Ovary (tissue), 3 donors: ENCODE measurements at regions not wholly inside any gene's neighbourhood (a gene's known extent, or its start where the extent isn't known, plus 50 kb on each side); places are given as distances from the start of the nearest gene placed in this dataset.

ENCODE experiments used
- EP300 ChIP-seq: sonication (generic); formaldehyde crosslinking; IDR thresholded peaks from one replicate; pipeline ENCODE4 v1.6.1; 2017; ENCODE audit warnings: antibody characterized with exemption
- POLR2A ChIP-seq: fragments of 450-650 bp; IDR thresholded peaks from one replicate; pipeline ENCODE4 v1.6.1; 2017; ENCODE audit warnings: antibody characterized with exemption, mild to moderate bottlenecking, moderate library complexity
- TF ChIP-seq, protein P1 (sequence below), 3 donors: fragments of 450-650 bp in 2 of 3; fragments of 200-600 bp in 1 of 3; IDR thresholded peaks; one replicate each; pipeline versions ENCODE4 v1.5.1 to v1.8.0; 2016 to 2022; ENCODE audit warnings: antibody characterized with exemption in 3 of 3, mild to moderate bottlenecking in 1 of 3
- donor health status: DM: no; HTN: no; CAD: no.

DNA sequence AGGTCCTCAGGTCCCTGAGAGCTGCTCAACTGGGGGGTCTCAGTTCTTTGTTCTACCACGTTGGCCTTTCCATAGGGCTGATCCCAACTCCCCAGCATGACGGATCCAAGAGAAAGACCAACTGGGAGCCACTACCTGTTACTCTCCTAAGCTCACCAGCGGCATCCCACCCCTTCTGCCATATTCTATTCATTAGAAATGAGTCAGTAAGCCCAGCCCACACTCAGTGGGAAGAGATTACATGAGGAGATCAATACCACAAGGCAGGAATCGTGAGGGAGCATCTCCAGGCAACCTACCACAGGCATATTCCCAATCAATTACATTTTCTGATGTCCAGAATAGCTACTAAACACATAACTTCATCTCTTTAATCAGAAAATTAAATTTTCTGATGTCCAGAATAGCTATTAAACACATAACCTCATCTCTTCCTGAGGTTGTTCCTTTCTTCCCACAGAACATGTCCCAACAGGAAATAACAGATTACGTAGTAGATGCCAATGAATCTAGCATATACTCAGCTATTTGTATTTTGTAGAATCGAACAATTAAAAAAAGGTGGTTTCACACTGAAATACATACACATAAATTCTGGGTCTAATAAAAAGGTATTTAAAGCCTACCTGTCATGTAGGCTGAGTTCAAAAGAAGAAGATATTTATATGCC, 708.1 kb upstream of the ARGLU1 start:
- TF ChIP-seq, protein P1, sequence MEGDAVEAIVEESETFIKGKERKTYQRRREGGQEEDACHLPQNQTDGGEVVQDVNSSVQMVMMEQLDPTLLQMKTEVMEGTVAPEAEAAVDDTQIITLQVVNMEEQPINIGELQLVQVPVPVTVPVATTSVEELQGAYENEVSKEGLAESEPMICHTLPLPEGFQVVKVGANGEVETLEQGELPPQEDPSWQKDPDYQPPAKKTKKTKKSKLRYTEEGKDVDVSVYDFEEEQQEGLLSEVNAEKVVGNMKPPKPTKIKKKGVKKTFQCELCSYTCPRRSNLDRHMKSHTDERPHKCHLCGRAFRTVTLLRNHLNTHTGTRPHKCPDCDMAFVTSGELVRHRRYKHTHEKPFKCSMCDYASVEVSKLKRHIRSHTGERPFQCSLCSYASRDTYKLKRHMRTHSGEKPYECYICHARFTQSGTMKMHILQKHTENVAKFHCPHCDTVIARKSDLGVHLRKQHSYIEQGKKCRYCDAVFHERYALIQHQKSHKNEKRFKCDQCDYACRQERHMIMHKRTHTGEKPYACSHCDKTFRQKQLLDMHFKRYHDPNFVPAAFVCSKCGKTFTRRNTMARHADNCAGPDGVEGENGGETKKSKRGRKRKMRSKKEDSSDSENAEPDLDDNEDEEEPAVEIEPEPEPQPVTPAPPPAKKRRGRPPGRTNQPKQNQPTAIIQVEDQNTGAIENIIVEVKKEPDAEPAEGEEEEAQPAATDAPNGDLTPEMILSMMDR (IDR thresholded peaks at IDR 0.05), result no peak
- TF ChIP-seq EP300 (no peak), POLR2A (no peak)
